Suppressor macrophage treated with lipopolysaccharide for 4 hours (primary cell): ENCODE measurements at regions not wholly inside any gene's neighbourhood (a gene's known extent, or its start where the extent isn't known, plus 50 kb on each side); places are given as distances from the start of the nearest gene placed in this dataset.

ENCODE experiments used
- DNase-seq: peaks from one replicate; pipeline ENCODE4 v3.0.0-alpha.2; 2020

GRCh38 chr21:16243396-16243795 is 513.6 kb downstream of the USP25 start:
- DNase-seq: no peak

- no peak for DNase-seq
These were observed 518.9 kb downstream of the USP25 start for GRCh38 chr21:16248705-16249104.

- no peak for DNase-seq
These were observed 520.5 kb downstream of the USP25 start for GRCh38 chr21:16250273-16250672.

- no peak for DNase-seq
These were observed 529.2 kb downstream of the USP25 start for GRCh38 chr21:16258844-16259611.

- DNase-seq: no peak
These were observed 532.3 kb downstream of the USP25 start for GRCh38 chr21:16262091-16262490.

- peak; percentile 65 for DNase-seq
These were observed 534.5 kb downstream of the USP25 start for GRCh38 chr21:16264319-16264718.

- no peak for DNase-seq
These were observed 539.7 kb downstream of the USP25 start for GRCh38 chr21:16269476-16269875.

- no peak for DNase-seq
These were observed 550.2 kb downstream of the USP25 start for GRCh38 chr21:16279731-16280581.

GRCh38 chr21:16280686-16281091 is 550.9 kb downstream of the USP25 start:
- no peak for DNase-seq

GRCh38 chr21:16283516-16283915 is 553.7 kb downstream of the USP25 start:
- no peak for DNase-seq

- DNase-seq: no peak
These were observed 555.9 kb downstream of the USP25 start for GRCh38 chr21:16285605-16286126.

- DNase-seq: no peak
These were observed 557.3 kb downstream of the USP25 start for GRCh38 chr21:16287046-16287445.

- no peak for DNase-seq
These were observed 561.5 kb downstream of the USP25 start for GRCh38 chr21:16291296-16291695.

GRCh38 chr21:16294128-16294527 is 564.3 kb downstream of the USP25 start:
- DNase-seq: no peak

- DNase-seq: no peak
These were observed 573.1 kb downstream of the USP25 start for GRCh38 chr21:16302851-16303282.

GRCh38 chr21:16304174-16305095 is 574.7 kb downstream of the USP25 start:
- no peak for DNase-seq

GRCh38 chr21:16305686-16306085 is 575.9 kb downstream of the USP25 start:
- no peak for DNase-seq

GRCh38 chr21:16307256-16307655 is 577.5 kb downstream of the USP25 start:
- no peak for DNase-seq

GRCh38 chr21:16308269-16308668 is 578.5 kb downstream of the USP25 start:
- DNase-seq: no peak

- DNase-seq: no peak
These were observed 579.6 kb downstream of the USP25 start for GRCh38 chr21:16309250-16309971.

- no peak for DNase-seq
These were observed 580.4 kb downstream of the USP25 start for GRCh38 chr21:16310176-16310575.

GRCh38 chr21:16311229-16311628 is 581.4 kb downstream of the USP25 start:
- DNase-seq: no peak
